ENCODE measurements at regions not wholly inside any gene's neighbourhood (a gene's known extent, or its start where the extent isn't known, plus 50 kb on each side); places are given as distances from the start of the nearest gene placed in this dataset.

DNA sequence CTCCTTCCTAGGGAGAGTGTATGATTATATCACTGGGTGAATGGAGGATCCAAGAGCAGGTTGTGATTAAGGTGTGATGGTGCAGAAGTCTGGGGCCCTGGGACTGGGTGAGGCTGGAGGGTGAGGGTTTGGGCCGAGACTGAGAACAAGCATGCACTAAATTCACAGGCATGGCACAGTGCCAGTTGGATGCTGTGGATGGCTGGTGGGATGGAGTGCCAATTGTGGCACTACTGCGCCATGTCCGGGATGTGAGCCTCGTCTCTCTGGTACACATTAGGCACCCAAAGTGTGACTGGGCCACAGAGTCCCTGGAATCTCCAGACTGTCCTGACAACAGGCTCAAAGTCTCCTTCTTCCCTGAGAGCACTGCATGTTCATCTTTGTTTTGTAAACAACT is 208.1 kb downstream of the EMX2 start:
- DNase-seq (ENCODE audit: low spot score) = no peak
- no peaks in the 10 kb centered on the region for H3K36me3 ChIP-seq (replicated peaks in 1 of 2; ENCODE audit: control insufficient read depth in 2 of 2, insufficient read depth in 2 of 2, low read length in 2 of 2)
- no peak overlapping the region for H2BK120ac ChIP-seq (ENCODE audit: low read depth, low read length)
- WGBS, 2 donors (ENCODE audit: extremely low coverage in 2 of 2, insufficient read length in 2 of 2, insufficient replicate concordance in 1 of 2) = no CpG with 5 or more reads among the region's 4 CpGs
- H3K27me3 ChIP-seq (ENCODE audit: control insufficient read depth in 3 of 3, insufficient read depth in 3 of 3, low read depth in 1 of 3, low read length in 3 of 3) = no peaks in the 10 kb centered on the region
- H3K23ac ChIP-seq (ENCODE audit: low read depth, low read length, poor library complexity) = no peak overlapping the region
- H3K4me1 ChIP-seq (ENCODE audit: control insufficient read depth in 2 of 2, insufficient read depth in 1 of 2, low read depth in 1 of 2, low read length in 2 of 2) = peaks cover 0 to 2% of the 10 kb centered on the region in 2 donors
- H4K8ac ChIP-seq (ENCODE audit: low read depth, low read length) = no peak overlapping the region
- H2AK5ac ChIP-seq (ENCODE audit: low read depth, low read length) = peak overlapping the region; percentile 9
- no peaks in the 10 kb centered on the region for H3K79me1 ChIP-seq (ENCODE audit: low read depth, low read length)
- H3K4ac ChIP-seq (ENCODE audit: low read length) = no peak overlapping the region
- H2BK5ac ChIP-seq (ENCODE audit: low read length) = no peak overlapping the region
- no peak overlapping the region for H3K27ac ChIP-seq (replicated peaks; ENCODE audit: low read length)
- H4K91ac ChIP-seq (ENCODE audit: low read depth, low read length, poor library complexity) = no peak overlapping the region
- H3K9me3 ChIP-seq (replicated peaks in 1 of 2; ENCODE audit: control insufficient read depth in 2 of 2, insufficient read depth in 1 of 2, low read depth in 1 of 2, low read length in 2 of 2) = no peaks in the 10 kb centered on the region
- no peak overlapping the region for H3K4me3 ChIP-seq (ENCODE audit: low read length in 2 of 2)
- H2AFZ ChIP-seq (ENCODE audit: low read length) = no peak overlapping the region
- H3K9ac ChIP-seq (ENCODE audit: low read depth, low read length, poor library complexity) = no peak overlapping the region
- no peak overlapping the region for H3K14ac ChIP-seq (ENCODE audit: low read length)
- no peak overlapping the region for H2BK15ac ChIP-seq (ENCODE audit: low read length)
- H2BK12ac ChIP-seq (ENCODE audit: low read length) = peak overlapping the region; percentile 27
- no peak overlapping the region for H3K4me2 ChIP-seq (ENCODE audit: insufficient read depth, low read length, poor library complexity, severe bottlenecking)
- H3K18ac ChIP-seq (ENCODE audit: low read length) = peak overlapping the region; percentile 32

DNA sequence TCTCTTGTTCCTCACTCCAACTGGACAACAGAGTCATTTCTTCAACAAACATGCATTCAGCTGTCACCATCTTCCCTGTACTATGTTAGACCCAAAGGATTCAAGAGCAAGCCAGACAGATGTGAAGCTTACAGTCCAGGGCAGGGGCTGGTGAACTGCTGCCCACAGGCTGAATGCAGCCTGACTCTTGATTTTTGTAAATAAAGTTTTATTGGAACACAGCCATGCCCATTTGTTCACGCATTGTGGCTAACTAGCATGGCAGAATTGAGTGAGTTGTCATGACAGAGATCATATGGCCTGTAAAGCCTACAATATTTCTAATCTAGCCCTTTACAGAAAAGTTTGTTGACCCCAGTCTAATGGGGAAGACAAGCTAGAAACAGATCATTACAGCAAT is 208.7 kb downstream of the EMX2 start:
- H3K14ac ChIP-seq (ENCODE audit: low read length) = no peak overlapping the region
- no peak overlapping the region for H2AK5ac ChIP-seq (ENCODE audit: low read depth, low read length)
- H3K4ac ChIP-seq (ENCODE audit: low read length) = no peak overlapping the region
- H2BK15ac ChIP-seq (ENCODE audit: low read length) = no peak overlapping the region
- H3K9ac ChIP-seq (ENCODE audit: low read depth, low read length, poor library complexity) = no peak overlapping the region
- H3K9me3 ChIP-seq (replicated peaks in 1 of 2; ENCODE audit: control insufficient read depth in 2 of 2, insufficient read depth in 1 of 2, low read depth in 1 of 2, low read length in 2 of 2) = no peaks in the 10 kb centered on the region
- H4K8ac ChIP-seq (ENCODE audit: low read depth, low read length) = no peak overlapping the region
- H2BK5ac ChIP-seq (ENCODE audit: low read length) = no peak overlapping the region
- peaks cover 0 to 2% of the 10 kb centered on the region in 2 donors for H3K4me1 ChIP-seq (ENCODE audit: control insufficient read depth in 2 of 2, insufficient read depth in 1 of 2, low read depth in 1 of 2, low read length in 2 of 2)
- H3K36me3 ChIP-seq (replicated peaks in 1 of 2; ENCODE audit: control insufficient read depth in 2 of 2, insufficient read depth in 2 of 2, low read length in 2 of 2) = no peaks in the 10 kb centered on the region
- H3K79me1 ChIP-seq (ENCODE audit: low read depth, low read length) = no peaks in the 10 kb centered on the region
- no CpG with 5 or more reads among the region's 1 CpG for WGBS, 2 donors (ENCODE audit: extremely low coverage in 2 of 2, insufficient read length in 2 of 2, insufficient replicate concordance in 1 of 2)
- no peak overlapping the region for H3K18ac ChIP-seq (ENCODE audit: low read length)
- no peak overlapping the region for H4K91ac ChIP-seq (ENCODE audit: low read depth, low read length, poor library complexity)
- no peak overlapping the region for H2BK12ac ChIP-seq (ENCODE audit: low read length)
- H3K4me2 ChIP-seq (ENCODE audit: insufficient read depth, low read length, poor library complexity, severe bottlenecking) = no peak overlapping the region
- no peak for DNase-seq (ENCODE audit: low spot score)
- no peak overlapping the region for H2BK120ac ChIP-seq (ENCODE audit: low read depth, low read length)
- H3K23ac ChIP-seq (ENCODE audit: low read depth, low read length, poor library complexity) = no peak overlapping the region
- no peak overlapping the region for H3K4me3 ChIP-seq (ENCODE audit: low read length in 2 of 2)
- H3K27ac ChIP-seq (replicated peaks; ENCODE audit: low read length) = no peak overlapping the region
- no peaks in the 10 kb centered on the region for H3K27me3 ChIP-seq (ENCODE audit: control insufficient read depth in 3 of 3, insufficient read depth in 3 of 3, low read depth in 1 of 3, low read length in 3 of 3)
- H2AFZ ChIP-seq (ENCODE audit: low read length) = no peak overlapping the region

DNA sequence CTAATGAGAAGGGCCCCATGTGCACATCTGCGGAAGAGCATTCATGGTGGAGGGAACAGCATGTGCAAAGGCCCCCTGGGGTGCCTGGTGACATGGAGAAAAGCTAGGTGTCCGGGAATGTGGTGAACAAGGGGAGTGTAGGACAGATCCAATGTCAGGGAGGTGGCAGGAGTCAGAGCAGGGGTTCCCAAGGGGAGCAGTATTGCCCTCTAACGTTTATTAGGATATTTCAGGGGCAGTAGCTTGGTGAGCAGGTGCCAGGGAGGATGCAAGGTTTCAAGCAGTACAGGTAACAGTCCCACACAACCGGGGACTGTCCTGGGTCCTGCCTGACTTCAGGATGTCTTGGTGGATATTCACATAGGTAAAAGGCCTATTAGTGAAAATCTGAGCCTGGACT is 209.6 kb downstream of the EMX2 start:
- H4K8ac ChIP-seq (ENCODE audit: low read depth, low read length) = no peak overlapping the region
- no peak overlapping the region for H4K91ac ChIP-seq (ENCODE audit: low read depth, low read length, poor library complexity)
- H2AK5ac ChIP-seq (ENCODE audit: low read depth, low read length) = no peak overlapping the region
- no peaks in the 10 kb centered on the region for H3K9me3 ChIP-seq (replicated peaks in 1 of 2; ENCODE audit: control insufficient read depth in 2 of 2, insufficient read depth in 1 of 2, low read depth in 1 of 2, low read length in 2 of 2)
- H3K4me1 ChIP-seq (ENCODE audit: control insufficient read depth in 2 of 2, insufficient read depth in 1 of 2, low read depth in 1 of 2, low read length in 2 of 2) = peaks cover 0 to 2% of the 10 kb centered on the region in 2 donors
- DNase-seq (ENCODE audit: low spot score) = no peak
- no peak overlapping the region for H3K18ac ChIP-seq (ENCODE audit: low read length)
- H2AFZ ChIP-seq (ENCODE audit: low read length) = no peak overlapping the region
- no peak overlapping the region for H3K4me2 ChIP-seq (ENCODE audit: insufficient read depth, low read length, poor library complexity, severe bottlenecking)
- H3K27ac ChIP-seq (replicated peaks; ENCODE audit: low read length) = no peak overlapping the region
- no peaks in the 10 kb centered on the region for H3K79me1 ChIP-seq (ENCODE audit: low read depth, low read length)
- H2BK120ac ChIP-seq (ENCODE audit: low read depth, low read length) = no peak overlapping the region
- H3K36me3 ChIP-seq (replicated peaks in 1 of 2; ENCODE audit: control insufficient read depth in 2 of 2, insufficient read depth in 2 of 2, low read length in 2 of 2) = no peaks in the 10 kb centered on the region
- H2BK12ac ChIP-seq (ENCODE audit: low read length) = no peak overlapping the region
- no peaks in the 10 kb centered on the region for H3K27me3 ChIP-seq (ENCODE audit: control insufficient read depth in 3 of 3, insufficient read depth in 3 of 3, low read depth in 1 of 3, low read length in 3 of 3)
- H3K9ac ChIP-seq (ENCODE audit: low read depth, low read length, poor library complexity) = no peak overlapping the region
- no CpG with 5 or more reads among the region's 4 CpGs for WGBS, 2 donors (ENCODE audit: extremely low coverage in 2 of 2, insufficient read length in 2 of 2, insufficient replicate concordance in 1 of 2)
- H3K4me3 ChIP-seq (ENCODE audit: low read length in 2 of 2) = no peak overlapping the region
- H2BK5ac ChIP-seq (ENCODE audit: low read length) = no peak overlapping the region
- H3K23ac ChIP-seq (ENCODE audit: low read depth, low read length, poor library complexity) = no peak overlapping the region
- H3K4ac ChIP-seq (ENCODE audit: low read length) = no peak overlapping the region
- no peak overlapping the region for H2BK15ac ChIP-seq (ENCODE audit: low read length)
- no peak overlapping the region for H3K14ac ChIP-seq (ENCODE audit: low read length)

DNA sequence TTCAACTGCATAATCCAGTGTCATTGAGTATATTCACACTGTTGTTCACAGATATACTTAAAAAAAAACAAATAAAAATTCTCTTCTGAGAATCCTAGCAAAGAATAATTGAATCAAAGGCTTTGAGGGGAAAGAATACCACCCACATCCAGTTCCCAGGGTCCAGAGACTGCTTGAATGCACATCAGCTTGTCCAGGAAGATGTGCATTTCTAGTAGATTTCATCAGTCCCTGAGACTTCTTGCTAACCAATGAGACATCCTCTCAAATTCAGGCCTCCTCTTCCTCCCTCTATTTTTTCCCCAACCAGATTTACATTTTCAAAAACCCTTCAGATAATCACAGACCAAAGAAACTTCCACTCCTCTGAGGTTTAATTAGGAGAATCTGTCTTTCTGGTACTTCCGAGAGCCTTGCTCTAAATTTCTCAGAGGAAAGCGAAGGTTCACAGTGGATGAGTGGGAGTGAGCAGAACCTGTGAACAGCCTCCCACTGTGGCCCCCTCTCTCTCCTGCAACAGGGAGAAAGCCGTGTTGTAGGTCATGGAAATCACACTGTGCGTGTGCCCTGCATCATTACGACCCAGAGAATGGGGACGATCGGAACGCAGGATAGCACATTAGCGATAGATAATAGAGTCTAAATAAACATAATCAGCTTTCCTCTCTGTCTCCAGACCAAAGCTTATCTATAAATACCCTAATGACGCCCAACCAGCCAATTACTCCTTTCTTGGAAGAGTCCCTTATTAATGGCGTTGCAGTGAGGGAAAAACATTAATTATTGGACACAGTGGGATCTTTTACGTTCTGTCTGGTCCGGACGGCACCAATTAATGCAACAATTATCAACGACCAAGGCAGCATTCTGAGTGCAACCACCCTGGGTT is 212.5 kb downstream of the EMX2 start:
- Histone ChIP-seq H2AK5ac (ENCODE audit: low read depth, low read length) (no peak overlapping the region), H4K8ac (ENCODE audit: low read depth, low read length) (no peak overlapping the region), H2BK5ac (ENCODE audit: low read length) (no peak overlapping the region), H3K4me3 (ENCODE audit: low read length in 2 of 2) (no peak overlapping the region), H2BK15ac (ENCODE audit: low read length) (no peak overlapping the region), H3K27ac (replicated peaks; ENCODE audit: low read length) (no peak overlapping the region), H2BK12ac (ENCODE audit: low read length) (no peak overlapping the region), H3K23ac (ENCODE audit: low read depth, low read length, poor library complexity) (no peak overlapping the region), H3K27me3 (ENCODE audit: control insufficient read depth in 3 of 3, insufficient read depth in 3 of 3, low read depth in 1 of 3, low read length in 3 of 3) (no peaks in the 10 kb centered on the region), H3K36me3 (replicated peaks in 1 of 2; ENCODE audit: control insufficient read depth in 2 of 2, insufficient read depth in 2 of 2, low read length in 2 of 2) (no peaks in the 10 kb centered on the region), H2AFZ (ENCODE audit: low read length) (peak overlapping the region; percentile 35), H4K91ac (ENCODE audit: low read depth, low read length, poor library complexity) (peak overlapping the region; percentile 30), H3K18ac (ENCODE audit: low read length) (peak overlapping the region; percentile 84), H3K9me3 (replicated peaks in 1 of 2; ENCODE audit: control insufficient read depth in 2 of 2, insufficient read depth in 1 of 2, low read depth in 1 of 2, low read length in 2 of 2) (no peaks in the 10 kb centered on the region), H3K4me1 (ENCODE audit: control insufficient read depth in 2 of 2, insufficient read depth in 1 of 2, low read depth in 1 of 2, low read length in 2 of 2) (peaks cover 0 to 2% of the 10 kb centered on the region in 2 donors), H2BK120ac (ENCODE audit: low read depth, low read length) (no peak overlapping the region), H3K14ac (ENCODE audit: low read length) (no peak overlapping the region), H3K4me2 (ENCODE audit: insufficient read depth, low read length, poor library complexity, severe bottlenecking) (no peak overlapping the region), H3K4ac (ENCODE audit: low read length) (no peak overlapping the region), H3K9ac (ENCODE audit: low read depth, low read length, poor library complexity) (no peak overlapping the region), H3K79me1 (ENCODE audit: low read depth, low read length) (no peaks in the 10 kb centered on the region)
- whole genome bisulfite sequencing, 2 donors (ENCODE audit: extremely low coverage in 2 of 2, insufficient read length in 2 of 2, insufficient replicate concordance in 1 of 2) = no CpG with 5 or more reads among the region's 15 CpGs
- no peak for DNase-seq (ENCODE audit: low spot score)
